Osteocyte (in vitro differentiated cells): ENCODE measurements at regions not wholly inside any gene's neighbourhood (a gene's known extent, or its start where the extent isn't known, plus 50 kb on each side); places are given as distances from the start of the nearest gene placed in this dataset.

Source experiments
- DNase-seq: peaks from one replicate; pipeline ENCODE4 v3.0.0; 2021; ENCODE audit warnings: mixed read lengths; ENCODE audit not compliant: unreplicated experiment; ENCODE audit errors: extremely low spot score
- H3K27ac Mint-ChIP-seq: one replicate; pipeline ENCODE4 v1.8.0; 2021; ENCODE audit warnings: mild to moderate bottlenecking, mixed read lengths; ENCODE audit not compliant: unreplicated experiment
- H3K27me3 Mint-ChIP-seq: one replicate; pipeline ENCODE4 v1.8.0; 2021; ENCODE audit warnings: mixed read lengths; ENCODE audit not compliant: unreplicated experiment
- H3K36me3 Mint-ChIP-seq: one replicate; pipeline ENCODE4 v1.8.0; 2021; ENCODE audit warnings: mixed read lengths; ENCODE audit not compliant: unreplicated experiment
- H3K4me1 Mint-ChIP-seq: one replicate; pipeline ENCODE4 v1.8.0; 2021; ENCODE audit warnings: mixed read lengths; ENCODE audit not compliant: unreplicated experiment
- H3K4me3 Mint-ChIP-seq: one replicate; pipeline ENCODE4 v1.8.0; 2021; ENCODE audit warnings: mild to moderate bottlenecking, moderate library complexity, mixed read lengths; ENCODE audit not compliant: unreplicated experiment
- H3K9me3 Mint-ChIP-seq: one replicate; pipeline ENCODE4 v1.8.0; 2021; ENCODE audit warnings: mixed read lengths; ENCODE audit not compliant: unreplicated experiment
- TF ChIP-seq, protein P1 (sequence below): fragments of 200-600 bp; sonication (generic); IDR thresholded peaks from 2 replicates; pipeline ENCODE4 v1.5.0; 2021; ENCODE audit warnings: antibody characterized with exemption, mild to moderate bottlenecking, moderate library complexity

DNA sequence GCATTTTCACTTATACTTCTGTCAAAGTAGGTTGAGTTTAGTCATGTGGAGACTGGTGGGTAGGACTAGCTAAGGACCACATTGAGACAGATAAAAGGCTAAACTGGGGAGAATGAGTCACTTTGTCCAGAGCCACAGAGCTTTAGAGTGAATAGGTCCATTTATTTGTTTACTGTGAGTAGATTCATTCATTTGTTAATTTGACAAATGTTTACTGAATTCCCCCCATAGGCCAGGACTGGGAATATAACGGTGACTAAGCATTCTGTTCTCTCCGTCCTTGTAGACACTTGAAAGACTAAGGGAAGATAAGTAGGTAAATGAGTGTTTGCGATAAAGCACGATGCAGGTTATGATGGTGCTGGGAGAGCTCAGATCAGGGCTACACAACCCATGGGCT lies 699.7 kb upstream of the ID4 start:
- Mint-ChIP-seq H3K27ac (no peak overlapping the region), H3K9me3 (no peaks in the 10 kb centered on the region), H3K27me3 (no peaks in the 10 kb centered on the region), H3K4me1 (no peaks in the 10 kb centered on the region), H3K4me3 (no peak overlapping the region), H3K36me3 (no peaks in the 10 kb centered on the region)
- DNase-seq: no peak
- TF ChIP-seq, protein P1, sequence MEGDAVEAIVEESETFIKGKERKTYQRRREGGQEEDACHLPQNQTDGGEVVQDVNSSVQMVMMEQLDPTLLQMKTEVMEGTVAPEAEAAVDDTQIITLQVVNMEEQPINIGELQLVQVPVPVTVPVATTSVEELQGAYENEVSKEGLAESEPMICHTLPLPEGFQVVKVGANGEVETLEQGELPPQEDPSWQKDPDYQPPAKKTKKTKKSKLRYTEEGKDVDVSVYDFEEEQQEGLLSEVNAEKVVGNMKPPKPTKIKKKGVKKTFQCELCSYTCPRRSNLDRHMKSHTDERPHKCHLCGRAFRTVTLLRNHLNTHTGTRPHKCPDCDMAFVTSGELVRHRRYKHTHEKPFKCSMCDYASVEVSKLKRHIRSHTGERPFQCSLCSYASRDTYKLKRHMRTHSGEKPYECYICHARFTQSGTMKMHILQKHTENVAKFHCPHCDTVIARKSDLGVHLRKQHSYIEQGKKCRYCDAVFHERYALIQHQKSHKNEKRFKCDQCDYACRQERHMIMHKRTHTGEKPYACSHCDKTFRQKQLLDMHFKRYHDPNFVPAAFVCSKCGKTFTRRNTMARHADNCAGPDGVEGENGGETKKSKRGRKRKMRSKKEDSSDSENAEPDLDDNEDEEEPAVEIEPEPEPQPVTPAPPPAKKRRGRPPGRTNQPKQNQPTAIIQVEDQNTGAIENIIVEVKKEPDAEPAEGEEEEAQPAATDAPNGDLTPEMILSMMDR: no peak

DNA sequence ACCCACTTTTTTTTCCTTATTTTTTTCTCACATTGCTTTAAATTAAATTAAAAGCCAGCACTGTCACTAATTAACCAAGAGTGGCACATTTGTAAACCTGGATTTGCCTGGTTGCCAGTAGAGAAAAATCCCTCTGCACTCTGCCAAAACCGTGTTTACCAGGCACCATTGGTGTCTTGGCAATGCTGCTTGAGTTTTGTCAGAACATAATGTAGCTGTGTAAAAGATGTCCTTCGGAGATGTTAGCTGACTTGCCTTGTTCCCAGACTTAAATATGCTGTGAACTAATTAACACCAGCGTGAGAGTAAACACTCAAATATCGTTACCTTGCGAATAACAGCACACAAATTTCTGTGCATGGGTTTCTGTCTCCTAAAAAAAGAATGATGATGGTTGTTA lies 694.9 kb upstream of the ID4 start:
- Mint-ChIP-seq H3K36me3 (no peaks in the 10 kb centered on the region), H3K4me3 (no peak overlapping the region), H3K27me3 (no peaks in the 10 kb centered on the region), H3K4me1 (no peaks in the 10 kb centered on the region), H3K9me3 (no peaks in the 10 kb centered on the region), H3K27ac (no peak overlapping the region)
- DNase-seq: no peak
- TF ChIP-seq, protein P1: no peak

GRCh38 chr6:19150307-19150706 lies 686.9 kb upstream of the ID4 start:
- peaks cover 21% of the 10 kb centered on the region for H3K4me1 Mint-ChIP-seq
- TF ChIP-seq, protein P1: no peak
- H3K9me3 Mint-ChIP-seq: peaks cover 10% of the 10 kb centered on the region
- no peaks in the 10 kb centered on the region for H3K36me3 Mint-ChIP-seq
- H3K4me3 Mint-ChIP-seq: no peak overlapping the region
- no peaks in the 10 kb centered on the region for H3K27me3 Mint-ChIP-seq
- DNase-seq: no peak
- H3K27ac Mint-ChIP-seq: no peak overlapping the region

DNA sequence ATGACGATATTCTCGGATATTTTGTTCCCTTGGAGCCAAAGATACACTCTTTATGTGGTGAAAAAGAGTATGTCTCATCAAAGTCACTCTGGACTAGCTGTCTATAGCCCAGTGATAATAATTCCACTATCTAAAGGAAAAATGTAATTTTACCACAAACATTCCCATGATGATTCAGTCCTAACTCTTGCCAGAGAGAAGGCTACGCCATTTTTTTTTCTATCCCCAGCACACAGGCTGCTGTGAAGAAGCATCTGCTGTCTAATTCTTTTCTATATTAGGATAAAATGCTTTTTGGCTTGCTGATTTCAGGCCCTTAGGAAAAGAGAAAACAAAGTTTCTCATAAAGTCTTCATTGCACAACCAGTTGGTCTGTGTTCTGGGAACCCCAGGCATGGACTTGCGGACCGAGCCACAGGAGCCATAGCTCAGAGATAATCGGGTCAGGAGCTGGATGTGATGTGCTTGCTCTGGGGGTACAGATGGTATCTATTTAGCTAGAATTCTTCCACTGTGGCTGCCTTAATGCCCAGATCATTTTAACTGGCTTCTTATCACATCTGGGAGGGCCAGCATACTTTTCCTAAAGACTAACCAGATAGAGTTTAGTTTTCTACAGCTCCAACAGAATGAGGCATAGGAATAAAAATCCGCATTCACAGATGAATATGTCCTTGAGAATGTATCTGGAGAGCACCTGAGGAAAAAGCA lies 683.7 kb upstream of the ID4 start:
- Mint-ChIP-seq H3K36me3 (no peaks in the 10 kb centered on the region), H3K27me3 (no peaks in the 10 kb centered on the region), H3K4me1 (peaks cover 36% of the 10 kb centered on the region), H3K4me3 (no peak overlapping the region), H3K27ac (peak overlapping the region; percentile 85), H3K9me3 (peaks cover 10% of the 10 kb centered on the region)
- no peak for DNase-seq
- TF ChIP-seq, protein P1: no peak

- H3K4me1 Mint-ChIP-seq: peaks cover 41% of the 10 kb centered on the region
- DNase-seq: no peak
- H3K4me3 Mint-ChIP-seq: no peak overlapping the region
- TF ChIP-seq, protein P1: no peak
- H3K27ac Mint-ChIP-seq: peak overlapping the region; percentile 85
- peaks cover 10% of the 10 kb centered on the region for H3K9me3 Mint-ChIP-seq
- H3K27me3 Mint-ChIP-seq: no peaks in the 10 kb centered on the region
- no peaks in the 10 kb centered on the region for H3K36me3 Mint-ChIP-seq
Observed at GRCh38 chr6:19153981-19154295, 683.2 kb upstream of the ID4 start.
